ENCODE measurements at regions not wholly inside any gene's neighbourhood (a gene's known extent, or its start where the extent isn't known, plus 50 kb on each side); places are given as distances from the start of the nearest gene placed in this dataset.
A peak's percentile ranks its signal among the peaks of the same experiment; 100 is the strongest.

DNA sequence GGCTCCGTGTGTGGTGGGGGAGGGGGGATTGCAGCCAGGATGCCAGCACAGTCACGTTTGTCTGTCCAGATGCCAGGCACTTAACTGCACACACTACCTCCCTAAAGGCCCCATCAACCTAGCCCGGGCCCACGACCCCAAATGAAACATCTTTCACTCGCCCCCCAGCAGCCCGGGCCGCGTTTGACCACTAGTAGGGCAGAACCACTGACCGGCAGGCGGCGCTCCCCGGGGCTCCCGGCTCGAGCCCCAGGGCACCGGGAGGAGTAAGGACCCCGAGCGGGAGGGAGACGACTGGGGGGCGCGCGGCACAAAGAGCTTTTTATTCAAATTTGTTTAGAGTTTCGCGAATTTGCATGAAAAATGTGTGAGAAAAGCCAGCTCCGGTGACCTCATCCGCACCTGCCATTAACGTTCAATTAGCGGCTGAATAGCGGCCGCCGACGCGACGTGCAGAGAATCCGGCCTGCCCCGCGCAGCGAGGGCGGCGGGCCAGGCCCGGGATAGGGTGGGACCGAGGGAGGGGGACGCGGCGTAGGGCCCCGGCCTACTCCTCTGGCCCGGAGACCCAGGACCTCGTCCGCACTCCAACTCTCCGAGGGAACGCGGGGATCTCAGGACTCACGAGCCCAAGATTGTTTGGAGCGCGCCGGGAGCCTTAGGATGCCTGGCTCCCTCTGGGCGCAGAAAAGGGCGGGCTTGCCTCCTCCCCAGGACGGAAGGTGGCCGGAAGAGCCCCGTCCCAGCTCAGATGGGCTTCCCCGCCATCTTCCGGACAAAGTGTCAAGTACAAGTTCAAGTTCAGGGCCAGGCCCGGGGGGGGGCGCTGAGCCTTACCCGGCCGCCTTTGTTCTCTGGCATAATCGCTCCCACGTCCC, 64.9 kb upstream of the POLG start:
- peak; percentile 27 for DNase-seq

DNA sequence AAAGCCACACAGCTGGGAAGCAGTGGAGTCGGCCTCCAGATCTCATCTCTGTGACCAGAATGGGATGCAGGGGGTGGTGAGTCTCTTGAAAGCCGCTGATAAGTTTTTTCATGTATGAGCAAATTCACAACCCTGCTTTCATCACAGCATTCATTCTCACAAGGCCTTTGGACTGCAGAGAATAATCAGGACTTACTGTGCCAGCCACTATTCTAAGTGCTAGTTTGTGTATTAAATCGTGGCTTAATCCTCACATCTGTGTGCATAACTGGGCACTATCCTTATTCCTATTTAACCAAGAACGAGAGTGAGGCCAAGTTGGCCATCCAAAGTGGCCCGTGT, 64.2 kb upstream of the POLG start:
- DNase-seq: no peak

DNA sequence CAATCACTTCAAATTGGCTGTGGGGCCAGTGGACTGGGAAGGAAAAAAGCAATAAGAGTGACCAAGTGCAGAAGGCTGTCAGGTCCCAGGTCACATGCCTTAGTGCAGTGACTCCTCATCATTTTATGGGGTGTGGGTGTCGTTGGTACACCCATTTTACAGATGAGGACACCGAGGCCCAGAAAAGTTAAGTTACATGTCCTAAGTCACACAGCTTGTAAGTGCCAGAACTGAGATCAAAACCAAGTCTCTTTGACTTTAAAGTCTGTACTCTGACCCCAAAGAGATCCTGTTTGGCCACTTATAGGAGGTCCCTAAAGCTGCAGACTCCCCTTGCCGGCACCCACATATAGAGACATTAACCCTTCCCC, 63.0 kb upstream of the POLG start:
- DNase-seq: no peak

DNA sequence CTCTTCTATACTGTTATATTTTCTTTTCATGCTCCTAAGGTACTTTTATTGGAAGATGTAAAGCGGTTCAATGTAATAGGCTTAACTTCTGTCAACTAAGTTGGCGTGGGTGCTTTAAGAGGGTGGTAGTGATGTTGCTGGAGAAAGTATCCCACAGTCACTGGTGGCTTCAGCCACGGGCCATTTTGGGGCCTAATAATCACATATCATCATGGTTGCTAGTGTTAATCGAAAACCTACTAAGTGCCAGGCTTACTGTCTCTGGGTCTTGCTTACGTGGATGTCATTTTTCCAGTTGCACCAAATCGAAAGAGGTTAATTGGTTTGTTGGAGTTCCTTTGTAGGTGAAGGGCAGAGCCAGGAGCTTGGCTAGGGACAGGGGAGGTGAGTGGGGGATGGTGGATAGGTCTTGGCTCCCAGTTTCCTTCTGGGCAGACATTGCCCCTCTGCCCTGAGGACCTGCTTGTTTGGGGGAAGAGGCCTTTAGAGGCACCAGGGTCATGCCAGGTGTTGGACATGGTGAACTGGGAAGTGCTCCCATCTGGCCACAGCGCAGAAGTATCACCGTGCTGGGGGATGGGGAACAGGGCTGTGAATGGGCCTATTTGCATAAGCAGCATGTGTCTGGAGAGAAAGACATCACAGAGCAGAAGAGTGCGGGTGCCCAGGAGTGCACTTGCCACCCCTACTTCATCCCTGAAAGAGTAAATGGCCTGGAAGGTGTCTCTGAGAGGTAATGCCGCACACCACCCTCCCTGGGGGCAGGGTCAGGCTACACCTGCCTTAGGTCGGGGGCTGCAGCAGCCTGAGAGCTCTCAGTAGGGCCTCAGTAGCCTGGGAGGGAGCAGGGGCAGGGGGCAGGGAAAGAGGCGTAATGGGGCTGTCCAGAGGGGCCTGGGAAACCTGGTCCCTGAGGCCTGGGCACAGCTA, 62.4 kb upstream of the POLG start:
- DNase-seq: no peak

DNA sequence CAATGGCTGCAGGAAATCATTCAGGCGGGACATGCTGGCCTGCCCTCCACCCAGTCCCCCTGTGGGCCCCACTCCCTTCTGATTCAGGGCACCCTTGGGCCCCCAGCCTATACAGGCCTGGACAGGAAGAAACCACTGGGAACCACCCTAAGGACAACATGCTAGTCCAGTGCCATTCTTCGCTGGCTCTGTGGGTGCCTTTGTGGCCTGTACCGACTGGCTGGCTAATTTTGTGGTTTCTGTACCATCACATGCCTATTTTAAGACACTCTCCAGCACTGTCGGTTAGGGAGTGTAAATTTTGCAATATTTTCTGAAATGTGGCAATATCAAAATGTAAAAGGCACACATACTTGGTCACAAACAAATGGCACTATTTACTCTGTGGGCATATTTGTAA, 61.4 kb upstream of the POLG start:
- no peak for DNase-seq

DNA sequence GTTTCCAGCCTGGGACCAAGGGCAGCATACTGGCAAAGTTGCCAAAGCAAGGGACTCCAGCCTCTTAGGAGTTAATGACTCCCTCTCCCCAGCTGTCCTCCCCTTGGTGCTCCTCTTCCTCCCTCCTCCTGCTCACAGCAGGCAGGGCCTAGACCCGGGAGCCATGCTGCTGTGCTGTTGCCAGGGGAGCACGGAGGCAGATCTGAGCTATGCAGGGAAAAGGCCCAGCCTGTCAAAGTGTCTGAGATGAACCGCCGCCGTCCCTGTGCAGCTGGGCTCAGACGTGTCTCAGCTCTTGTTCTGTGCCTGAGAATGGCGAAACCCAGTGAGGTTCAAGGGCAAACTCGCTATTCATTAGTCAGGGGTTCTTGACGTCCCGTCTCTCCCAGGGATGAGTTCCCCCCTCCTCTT, 60.8 kb upstream of the POLG start:
- no peak for DNase-seq

DNA sequence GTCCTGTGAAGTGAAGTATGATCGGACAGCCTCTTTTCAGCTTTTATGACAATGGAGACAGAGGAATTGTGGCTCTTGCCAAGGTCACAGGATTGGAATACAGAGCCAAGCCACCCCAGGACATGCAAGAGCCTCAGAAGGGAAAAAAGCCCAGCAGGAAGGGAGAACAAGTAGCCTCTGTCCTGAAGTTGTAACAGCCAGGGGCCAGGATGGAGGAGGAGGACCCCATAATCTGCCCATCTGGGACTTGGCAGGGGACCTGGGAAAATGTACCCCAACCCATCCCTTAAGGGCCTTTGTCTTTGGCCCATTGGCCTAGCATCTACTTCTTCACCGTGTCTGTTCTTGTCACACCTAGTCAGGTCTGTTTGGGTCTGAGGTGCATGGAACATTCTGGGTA, 60.4 kb upstream of the POLG start:
- no peak for DNase-seq

DNA sequence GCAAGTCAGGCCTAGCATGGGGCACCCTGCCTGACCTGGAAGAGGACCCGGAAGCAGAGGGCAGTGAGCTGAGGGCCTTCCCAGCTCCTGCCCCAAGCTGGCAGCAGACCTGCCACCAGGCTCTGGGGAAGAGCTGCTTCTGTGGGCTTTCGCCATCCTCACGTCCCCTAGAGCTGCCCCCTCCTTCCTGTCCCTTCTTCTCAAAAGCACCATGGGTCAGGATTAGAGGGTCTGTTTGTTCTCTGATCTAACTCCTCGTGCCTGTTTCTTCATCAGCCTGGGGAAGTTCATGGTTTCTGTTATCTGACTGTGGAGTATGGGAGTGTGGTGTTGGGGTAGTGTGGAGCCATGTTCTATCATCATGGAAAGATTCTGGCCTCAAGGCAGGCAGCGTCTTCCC, 58.4 kb upstream of the POLG start:
- DNase-seq: no peak

DNA sequence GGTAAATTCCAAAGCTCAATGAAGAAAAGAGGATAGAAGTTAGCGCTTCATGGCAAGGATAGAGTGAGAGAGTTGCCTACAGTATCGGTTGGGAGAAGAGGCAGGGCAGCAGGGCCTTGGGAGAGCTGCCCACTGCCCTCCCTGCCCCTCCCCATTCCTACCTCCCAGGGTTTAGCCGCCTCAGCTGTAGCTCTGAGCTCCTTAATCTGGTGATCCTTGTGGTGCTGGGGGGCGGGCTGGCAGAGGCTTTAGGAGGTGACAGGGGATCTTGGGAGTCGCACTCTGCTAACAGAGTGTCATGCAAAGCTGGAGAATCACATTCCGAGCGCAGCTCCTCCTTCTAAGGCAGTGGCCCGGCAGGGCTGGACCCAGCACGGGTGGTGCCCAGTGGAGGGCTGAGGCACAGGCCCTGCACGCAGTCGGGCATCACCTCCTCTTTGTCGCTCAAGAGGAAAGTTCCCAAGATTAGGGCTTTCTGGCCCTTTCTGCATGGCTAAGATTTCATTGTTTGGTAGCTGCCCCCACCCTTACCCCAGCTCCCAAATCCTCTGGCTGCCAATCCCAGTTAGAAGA, 57.1 kb upstream of the POLG start:
- no peak for DNase-seq

DNA sequence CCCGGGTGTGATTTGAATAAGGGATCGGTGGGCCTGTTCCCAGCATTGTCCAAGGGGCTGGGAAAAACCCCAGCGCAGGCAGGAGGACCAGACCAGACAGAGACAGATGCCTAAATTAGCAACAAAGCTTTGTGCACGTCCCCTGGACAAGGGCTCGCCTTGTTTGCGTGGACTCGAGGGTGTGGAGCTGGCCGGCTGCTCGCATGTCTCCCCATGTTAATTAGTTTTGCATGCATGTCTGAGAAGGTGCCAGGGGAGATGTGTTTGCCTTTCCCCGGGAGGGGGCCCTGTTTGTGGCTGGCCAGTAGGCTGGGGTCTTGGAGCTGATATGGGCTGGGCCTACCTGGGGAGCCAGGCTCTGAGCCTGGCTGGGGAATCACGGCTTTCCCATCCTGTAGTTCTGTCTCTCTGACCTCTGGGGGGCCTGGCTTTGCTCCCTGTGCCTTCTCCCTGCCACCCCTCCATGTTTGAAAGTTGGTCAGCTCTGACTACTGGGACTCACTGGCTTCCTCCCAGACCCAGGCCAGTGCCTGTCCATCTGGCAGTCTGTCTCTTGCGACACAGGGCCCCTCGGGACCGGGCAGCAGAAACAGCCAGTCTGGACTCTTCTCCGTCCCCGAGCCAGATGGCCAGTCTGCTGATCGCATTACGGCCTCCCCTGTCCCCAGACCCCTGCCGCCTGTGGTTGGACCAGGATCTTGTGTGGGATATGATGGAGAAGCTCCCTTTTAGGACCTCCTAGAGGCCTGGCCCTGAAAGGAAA, 55.4 kb upstream of the POLG start:
- DNase-seq: no peak

DNA sequence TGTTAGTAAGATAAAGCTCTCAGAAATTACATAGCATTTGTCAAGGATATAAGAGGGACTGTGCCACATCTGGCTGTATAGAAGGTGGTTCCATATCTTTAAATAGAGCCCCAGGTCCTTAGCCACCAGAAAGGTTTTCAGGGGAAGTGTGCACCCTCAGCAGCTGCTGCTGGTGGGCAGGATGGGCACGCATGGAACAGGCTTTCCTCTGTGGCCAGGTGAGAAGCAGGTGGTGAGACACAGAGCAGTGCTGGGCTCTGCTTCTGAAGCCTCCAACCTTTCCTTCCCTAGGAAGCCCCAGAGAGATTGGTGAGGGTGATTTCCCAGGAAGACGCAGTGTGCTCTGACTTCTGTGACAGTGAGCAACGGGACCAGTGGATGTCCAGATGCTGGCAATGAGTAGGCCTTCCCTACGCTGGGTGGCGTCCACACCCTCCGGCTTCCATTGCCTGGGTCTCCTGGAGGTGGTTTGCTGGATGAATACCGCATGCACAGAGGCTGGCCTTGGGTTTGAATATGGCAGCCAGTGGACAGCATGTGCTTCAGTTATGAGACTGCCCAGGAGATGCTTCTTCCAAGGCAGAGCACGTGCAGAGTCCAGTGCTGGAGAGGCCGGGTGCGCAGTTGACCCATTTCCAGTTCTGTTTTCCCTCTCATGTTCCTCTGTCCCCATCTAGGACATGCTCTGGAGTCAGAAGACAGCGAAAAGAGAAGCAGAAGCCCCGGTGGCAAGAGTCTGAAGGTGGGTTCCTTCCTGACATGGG, 52.7 kb upstream of the POLG start:
- DNase-seq: no peak

DNA sequence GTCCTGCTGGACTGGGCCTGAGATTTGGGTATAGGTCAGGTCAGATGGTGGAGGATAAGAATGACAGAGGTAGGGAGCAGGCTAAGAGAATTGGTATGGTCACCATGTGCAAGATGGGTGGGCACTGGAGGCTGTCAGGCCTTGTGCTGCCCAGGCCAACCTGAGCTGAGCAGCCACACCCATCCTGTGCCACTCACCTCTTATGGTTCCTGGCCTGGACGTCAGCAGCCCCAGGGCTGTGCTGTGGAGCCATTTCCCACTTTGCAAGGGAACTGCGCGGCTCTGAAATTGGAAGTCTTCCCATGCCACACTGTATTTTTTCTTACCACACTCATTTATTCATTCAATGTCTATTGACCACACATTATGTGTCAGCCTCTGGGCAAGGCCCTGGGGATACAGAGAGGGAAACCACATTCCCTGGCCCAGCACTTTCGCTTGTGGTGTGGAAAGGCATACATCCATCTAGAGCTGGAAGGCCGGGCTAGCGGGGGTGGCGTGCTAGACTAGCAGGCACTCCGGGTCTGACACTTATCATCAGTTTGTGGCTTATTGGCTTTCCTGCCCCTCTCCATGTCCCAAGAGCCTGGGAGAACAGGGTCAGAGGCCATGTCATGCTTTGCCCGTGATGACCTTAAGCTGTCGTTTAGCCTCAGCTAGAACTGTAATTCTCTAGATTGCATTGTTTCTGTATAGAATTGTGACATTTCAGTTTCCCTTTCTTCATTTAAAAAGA, 51.1 kb upstream of the POLG start:
- DNase-seq: no peak

All from CD4-positive, alpha-beta T cell treated with Interleukin-17A for 1 hour (primary cell).